ENCODE measurements at regions not wholly inside any gene's neighbourhood (a gene's known extent, or its start where the extent isn't known, plus 50 kb on each side); places are given as distances from the start of the nearest gene placed in this dataset.

DNA sequence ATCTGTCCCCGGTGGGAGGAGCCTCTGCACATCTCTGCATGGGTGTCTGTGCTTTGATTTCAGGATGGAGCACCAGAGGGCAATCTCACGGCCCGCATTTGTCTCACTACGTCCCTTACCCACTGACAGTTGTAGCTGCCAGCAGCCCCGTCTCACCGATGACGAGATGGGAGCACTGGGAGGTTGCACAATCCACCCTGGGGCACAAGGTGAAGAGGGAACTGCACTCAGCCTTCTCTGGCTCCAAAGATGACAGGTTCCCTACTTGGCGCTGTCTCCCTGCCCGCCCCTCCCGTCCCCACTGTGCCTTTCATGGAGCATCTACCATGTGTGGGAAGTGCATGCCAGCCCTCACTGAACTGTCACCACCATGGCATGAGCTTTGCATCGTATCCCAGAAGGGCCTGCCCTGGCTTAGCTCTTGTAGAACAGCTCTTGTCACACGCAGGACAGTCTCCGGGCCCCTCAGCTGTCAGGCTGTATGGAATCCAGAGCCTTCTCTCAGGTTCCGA is 99.9 kb upstream of the PMEPA1 start:
- Mint-ChIP-seq H3K9me3 (peaks cover 0 to 2% of the 10 kb centered on the region in 2 experiments; a peak in 4 of 5 replicates), H3K27me3 (ENCODE audit: low read depth) (peaks cover 4% of the 10 kb centered on the region), H3K4me1 (peaks cover 19 to 24% of the 10 kb centered on the region in 2 experiments), H3K4me3 (peak overlapping the region in 1 of 2 experiments; percentile 4; a peak in 1 of 5 replicates), H3K36me3 (ENCODE audit: insufficient read depth in 1 of 3, low read depth in 3 of 3) (0 out of 7 replicates have a peak, but pooled peaks cover 0 to 3% (median 0%) of the 10 kb centered on the region in 3 experiments), H3K27ac (no peak overlapping the region)
- Histone ChIP-seq H3K9me3 (ENCODE audit: control insufficient read depth, low read depth, low read length) (no peaks in the 10 kb centered on the region), H3K79me1 (ENCODE audit: insufficient read depth, low read depth, low read length, poor library complexity, severe bottlenecking) (no peaks in the 10 kb centered on the region), H3K4me2 (ENCODE audit: insufficient read depth, insufficient read length, low read length) (no peak overlapping the region), H3K27me3 (ENCODE audit: insufficient read depth, low read length) (no peaks in the 10 kb centered on the region), H2AK5ac (ENCODE audit: insufficient read length, low read length) (no peak overlapping the region), H3T11ph (ENCODE audit: low read length) (no peak overlapping the region), H3K79me2 (ENCODE audit: insufficient read depth, low read length) (no peaks in the 10 kb centered on the region), H2AFZ (ENCODE audit: low read length) (no peak overlapping the region), H3K23ac (ENCODE audit: insufficient read length, low read depth, low read length) (no peak overlapping the region), H3K56ac (ENCODE audit: insufficient read length, low read depth, low read length) (no peak overlapping the region), H3K27ac (ENCODE audit: insufficient read length, low read depth, low read length) (no peak overlapping the region), H3K9ac (ENCODE audit: extremely low read depth, insufficient read length, low read length) (no peak overlapping the region), H4K20me1 (ENCODE audit: control insufficient read depth, insufficient read depth, insufficient read length) (no peaks in the 10 kb centered on the region), H4K5ac (ENCODE audit: insufficient read length, low read depth, low read length) (no peak overlapping the region), H4K8ac (replicated peaks; ENCODE audit: insufficient read length, low read depth, low read length) (no peak overlapping the region), H3K18ac (ENCODE audit: insufficient read length, low read depth, low read length) (no peak overlapping the region), H2BK120ac (ENCODE audit: low read depth, low read length, poor library complexity, severe bottlenecking) (no peak overlapping the region), H2BK12ac (ENCODE audit: insufficient read length, low read depth, low read length) (no peak overlapping the region), H3K4me1 (ENCODE audit: insufficient read depth, low read length) (no peaks in the 10 kb centered on the region), H2BK20ac (ENCODE audit: low read depth, low read length, poor library complexity, severe bottlenecking) (no peak overlapping the region), H2BK15ac (ENCODE audit: low read depth, low read length) (no peak overlapping the region), H3K4ac (ENCODE audit: low read depth, low read length) (no peak overlapping the region), H3K23me2 (ENCODE audit: insufficient read length, low read depth, low read length, poor library complexity, severe bottlenecking) (no peaks in the 10 kb centered on the region), H3K14ac (ENCODE audit: insufficient read depth, low read length) (no peak overlapping the region), H2BK5ac (ENCODE audit: insufficient read length, low read length) (no peak overlapping the region), H4K91ac (ENCODE audit: insufficient read length, low read depth, low read length) (no peak overlapping the region)
- DNase-seq: no peak
- no CpG with 5 or more reads among the region's 14 CpGs for WGBS (ENCODE audit: extremely low coverage, insufficient read length, low lambda C conversion rate)
- TF ChIP-seq, protein P1, sequence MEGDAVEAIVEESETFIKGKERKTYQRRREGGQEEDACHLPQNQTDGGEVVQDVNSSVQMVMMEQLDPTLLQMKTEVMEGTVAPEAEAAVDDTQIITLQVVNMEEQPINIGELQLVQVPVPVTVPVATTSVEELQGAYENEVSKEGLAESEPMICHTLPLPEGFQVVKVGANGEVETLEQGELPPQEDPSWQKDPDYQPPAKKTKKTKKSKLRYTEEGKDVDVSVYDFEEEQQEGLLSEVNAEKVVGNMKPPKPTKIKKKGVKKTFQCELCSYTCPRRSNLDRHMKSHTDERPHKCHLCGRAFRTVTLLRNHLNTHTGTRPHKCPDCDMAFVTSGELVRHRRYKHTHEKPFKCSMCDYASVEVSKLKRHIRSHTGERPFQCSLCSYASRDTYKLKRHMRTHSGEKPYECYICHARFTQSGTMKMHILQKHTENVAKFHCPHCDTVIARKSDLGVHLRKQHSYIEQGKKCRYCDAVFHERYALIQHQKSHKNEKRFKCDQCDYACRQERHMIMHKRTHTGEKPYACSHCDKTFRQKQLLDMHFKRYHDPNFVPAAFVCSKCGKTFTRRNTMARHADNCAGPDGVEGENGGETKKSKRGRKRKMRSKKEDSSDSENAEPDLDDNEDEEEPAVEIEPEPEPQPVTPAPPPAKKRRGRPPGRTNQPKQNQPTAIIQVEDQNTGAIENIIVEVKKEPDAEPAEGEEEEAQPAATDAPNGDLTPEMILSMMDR (conservative IDR thresholded peaks at IDR 0.05): no peak
